Fibroblast of lung (primary cell): ENCODE measurements at regions not wholly inside any gene's neighbourhood (a gene's known extent, or its start where the extent isn't known, plus 50 kb on each side); places are given as distances from the start of the nearest gene placed in this dataset.
A peak's percentile ranks its signal among the peaks of the same experiment; 100 is the strongest.

Experiments
- DNase-seq, 2 donors: peaks; one replicate each; pipeline versions ENCODE4 v3.0.0 to v3.0.0-alpha.2; 2010; ENCODE audit warnings: low read depth in 2 of 2
- H2AFZ ChIP-seq: 2 replicates; pipeline ENCODE4 v1.5.1; 2012; ENCODE audit warnings: low read length, control low read depth, inconsistent platforms
- H3K27ac ChIP-seq: 2 replicates; pipeline ENCODE4 v1.5.1; 2011; ENCODE audit warnings: low read length, control low read depth; ENCODE audit not compliant: insufficient read depth
- H3K27me3 ChIP-seq: 2 replicates; pipeline ENCODE4 v1.5.1; 2011; ENCODE audit warnings: mild to moderate bottlenecking, low read length; ENCODE audit not compliant: control insufficient read depth, insufficient read depth
- H3K36me3 ChIP-seq: 2 replicates; pipeline ENCODE4 v1.5.1; 2011; ENCODE audit warnings: low read length; ENCODE audit not compliant: control insufficient read depth, insufficient read depth
- H3K4me1 ChIP-seq: 2 replicates; pipeline ENCODE4 v1.5.1; 2011; ENCODE audit warnings: low read length; ENCODE audit not compliant: control insufficient read depth, insufficient read depth; ENCODE audit errors: extremely low read depth
- H3K4me2 ChIP-seq: 2 replicates; pipeline ENCODE4 v1.5.1; 2011; ENCODE audit warnings: low read length, control low read depth; ENCODE audit not compliant: insufficient read depth; ENCODE audit errors: extremely low read depth
- H3K4me3 ChIP-seq, 4 experiments: fragments of 200-600 bp in 1 of 4; sonication (generic) in 1 of 4; replicated peaks in 1 of 4; 2 replicates each; pipeline ENCODE4 v1.5.1; 2011 to 2016; ENCODE audit warnings: low read length in 4 of 4, low read depth in 3 of 4, mild to moderate bottlenecking in 3 of 4, control low read depth in 2 of 4, inconsistent platforms in 1 of 4, mixed read lengths in 1 of 4; ENCODE audit not compliant: insufficient read depth in 1 of 4; ENCODE audit errors: control extremely low read depth in 1 of 4
- H3K79me2 ChIP-seq: 2 replicates; pipeline ENCODE4 v1.5.1; 2012; ENCODE audit warnings: mild to moderate bottlenecking, low read length, inconsistent platforms; ENCODE audit not compliant: control insufficient read depth, insufficient read depth
- H3K9ac ChIP-seq: 2 replicates; pipeline ENCODE4 v1.5.1; 2011; ENCODE audit warnings: mild to moderate bottlenecking, low read length, control low read depth; ENCODE audit not compliant: insufficient read depth
- H3K9me3 ChIP-seq: 2 replicates; pipeline ENCODE4 v1.5.1; 2012; ENCODE audit warnings: low read depth, low read length; ENCODE audit not compliant: control insufficient read depth, insufficient read depth
- H4K20me1 ChIP-seq: 2 replicates; pipeline ENCODE4 v1.5.1; 2011; ENCODE audit warnings: low read length; ENCODE audit not compliant: control insufficient read depth, insufficient read depth; ENCODE audit errors: extremely low read depth
- CTCF ChIP-seq, 2 donors: IDR thresholded peaks in 1 of 2; conservative IDR thresholded peaks in 1 of 2; 1 replicate in 1 of 2; 2 replicates in 1 of 2; pipeline ENCODE4 v1.5.1; 2011 to 2012; ENCODE audit warnings: low read length in 2 of 2, control low read depth in 1 of 2, inconsistent platforms in 1 of 2, low read depth in 1 of 2, mild to moderate bottlenecking in 1 of 2
- EZH2 ChIP-seq: IDR thresholded peaks from 2 replicates; pipeline ENCODE4 v1.5.1; 2012; ENCODE audit warnings: low read length, control low read depth, mild to moderate bottlenecking; ENCODE audit errors: missing control alignments

- Histone ChIP-seq H3K36me3 (no peaks in the 10 kb centered on the region), H3K79me2 (no peaks in the 10 kb centered on the region), H3K4me1 (peaks cover 13% of the 10 kb centered on the region), H2AFZ (no peak overlapping the region), H3K27me3 (no peaks in the 10 kb centered on the region), H3K9ac (no peak overlapping the region), H4K20me1 (no peaks in the 10 kb centered on the region), H3K4me3 (no peak overlapping the region), H3K4me2 (no peak overlapping the region), H3K9me3 (no peaks in the 10 kb centered on the region), H3K27ac (peak overlapping the region; percentile 60)
- peak; percentile 51 to 100 for DNase-seq
- TF ChIP-seq CTCF (conservative IDR thresholded peaks at IDR 0.05 in 1 of 2, IDR thresholded peaks at IDR 0.05 in 1 of 2; ENCODE audit: low read depth in 1 of 2, low read length in 2 of 2) (no peak), EZH2 (no peak)
Observed at GRCh38 chr22:27223317-27224177, 566.2 kb downstream of the MIAT start.

GRCh38 chr22:27224485-27225374, 567.3 kb downstream of the MIAT start:
- Histone ChIP-seq H3K4me3 (no peak overlapping the region), H3K9ac (no peak overlapping the region), H4K20me1 (no peaks in the 10 kb centered on the region), H3K79me2 (no peaks in the 10 kb centered on the region), H2AFZ (no peak overlapping the region), H3K9me3 (no peaks in the 10 kb centered on the region), H3K27ac (peak overlapping the region; percentile 60), H3K27me3 (no peaks in the 10 kb centered on the region), H3K4me2 (no peak overlapping the region), H3K4me1 (peaks cover 13% of the 10 kb centered on the region), H3K36me3 (no peaks in the 10 kb centered on the region)
- peak in 1 of 2 donors; percentile 97 for DNase-seq
- TF ChIP-seq CTCF (conservative IDR thresholded peaks at IDR 0.05 in 1 of 2, IDR thresholded peaks at IDR 0.05 in 1 of 2; ENCODE audit: low read depth in 1 of 2, low read length in 2 of 2) = no peak
- TF ChIP-seq EZH2 = no peak

GRCh38 chr22:27226666-27227065, 569.3 kb downstream of the MIAT start:
- Histone ChIP-seq H3K4me2 (no peak overlapping the region), H3K4me1 (peaks cover 8% of the 10 kb centered on the region)
- peak in 1 of 2 donors; percentile 73 for DNase-seq

More at GRCh38 chr22:27226666-27227065, 569.3 kb downstream of the MIAT start:
- H4K20me1 ChIP-seq = no peaks in the 10 kb centered on the region
- H3K27ac ChIP-seq = no peak overlapping the region
- H3K79me2 ChIP-seq = no peaks in the 10 kb centered on the region
- no peaks in the 10 kb centered on the region for H3K27me3 ChIP-seq
- no peaks in the 10 kb centered on the region for H3K9me3 ChIP-seq
- no peak for TF ChIP-seq CTCF (conservative IDR thresholded peaks at IDR 0.05 in 1 of 2, IDR thresholded peaks at IDR 0.05 in 1 of 2; ENCODE audit: low read depth in 1 of 2, low read length in 2 of 2)
- TF ChIP-seq EZH2 = no peak
- H2AFZ ChIP-seq = no peak overlapping the region
- no peaks in the 10 kb centered on the region for H3K36me3 ChIP-seq
- H3K4me3 ChIP-seq = no peak overlapping the region
- no peak overlapping the region for H3K9ac ChIP-seq
